Myocyte (in vitro differentiated cells): ENCODE measurements at regions not wholly inside any gene's neighbourhood (a gene's known extent, or its start where the extent isn't known, plus 50 kb on each side); places are given as distances from the start of the nearest gene placed in this dataset.
A peak's percentile ranks its signal among the peaks of the same experiment; 100 is the strongest.
"Not testable (repeated sequence)": the region's sequence is repeated elsewhere in the genome, so short reads cannot be mapped to it uniquely, and the experiment has no call there.

Source experiments
- DNase-seq: peaks from one replicate; pipeline ENCODE4 v3.0.0-alpha.2; 2012; ENCODE audit warnings: low read depth

GRCh38 chr9:96157675-96158074 is 144.3 kb downstream of the HSD17B3 start:
- no peak for DNase-seq

GRCh38 chr9:96156171-96156974 is 145.6 kb downstream of the HSD17B3 start:
- DNase-seq = peak; percentile 30

- DNase-seq = no peak
Observed at GRCh38 chr9:96154081-96154480, 147.9 kb downstream of the HSD17B3 start.

GRCh38 chr9:96152550-96152949 is 149.4 kb downstream of the HSD17B3 start:
- no peak for DNase-seq

GRCh38 chr9:96150324-96151227 is 151.4 kb downstream of the HSD17B3 start:
- peak; percentile 78 for DNase-seq

GRCh38 chr9:96149533-96150280 is 152.3 kb downstream of the HSD17B3 start:
- no peak for DNase-seq

GRCh38 chr9:96148634-96149532 is 153.1 kb downstream of the HSD17B3 start:
- no peak for DNase-seq

- DNase-seq = not testable (repeated sequence)
Observed at GRCh38 chr9:96147029-96147428, 154.9 kb downstream of the HSD17B3 start.

- no peak for DNase-seq
Observed at GRCh38 chr9:96141666-96142065, 160.3 kb downstream of the HSD17B3 start.

GRCh38 chr9:96141128-96141474 is 160.9 kb downstream of the HSD17B3 start:
- DNase-seq = no peak

GRCh38 chr9:96140296-96141127 is 161.5 kb downstream of the HSD17B3 start:
- DNase-seq = no peak

- DNase-seq = peak; percentile 31
Observed at GRCh38 chr9:96139592-96140295, 162.2 kb downstream of the HSD17B3 start.

GRCh38 chr9:96138616-96139015 is 163.4 kb downstream of the HSD17B3 start:
- no peak for DNase-seq

- DNase-seq = no peak
Observed at GRCh38 chr9:96137671-96138429, 164.1 kb downstream of the HSD17B3 start.

- no peak for DNase-seq
Observed at GRCh38 chr9:96136992-96137670, 164.8 kb downstream of the HSD17B3 start.

- no peak for DNase-seq
Observed at GRCh38 chr9:96135753-96136290, 166.2 kb downstream of the HSD17B3 start.

GRCh38 chr9:96135076-96135752 is 166.8 kb downstream of the HSD17B3 start:
- DNase-seq = no peak
